ENCODE measurements at regions not wholly inside any gene's neighbourhood (a gene's known extent, or its start where the extent isn't known, plus 50 kb on each side); places are given as distances from the start of the nearest gene placed in this dataset.
"Not testable (repeated sequence)": the region's sequence is repeated elsewhere in the genome, so short reads cannot be mapped to it uniquely, and the experiment has no call there.

DNA sequence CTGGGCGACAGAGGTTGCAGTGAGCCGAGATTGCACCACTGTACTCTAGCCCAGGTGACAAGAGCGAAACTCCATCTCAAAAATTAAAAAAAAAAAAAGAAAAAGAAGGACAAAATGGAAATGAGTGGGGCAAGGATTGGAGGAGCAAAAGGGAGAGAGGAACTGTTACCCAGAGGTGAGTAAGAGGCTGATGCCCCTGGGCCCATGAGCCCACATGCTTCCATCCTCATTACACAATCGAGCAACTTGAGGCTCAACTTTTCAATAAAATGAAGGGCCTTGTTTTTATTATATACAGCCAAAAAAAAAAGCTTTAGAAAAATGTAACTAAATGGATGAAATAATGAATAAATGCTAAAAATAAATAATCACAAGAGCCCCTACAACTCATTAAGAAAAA is 91.7 kb upstream of the YWHAQ start:
- intact Hi-C loops (cut with DNase I) = no loop called here
- no peaks in the 10 kb centered on the region for H3K9me3 ChIP-seq
- DNase-seq (ENCODE audit: low spot score in 2 of 2) = no peak

DNA sequence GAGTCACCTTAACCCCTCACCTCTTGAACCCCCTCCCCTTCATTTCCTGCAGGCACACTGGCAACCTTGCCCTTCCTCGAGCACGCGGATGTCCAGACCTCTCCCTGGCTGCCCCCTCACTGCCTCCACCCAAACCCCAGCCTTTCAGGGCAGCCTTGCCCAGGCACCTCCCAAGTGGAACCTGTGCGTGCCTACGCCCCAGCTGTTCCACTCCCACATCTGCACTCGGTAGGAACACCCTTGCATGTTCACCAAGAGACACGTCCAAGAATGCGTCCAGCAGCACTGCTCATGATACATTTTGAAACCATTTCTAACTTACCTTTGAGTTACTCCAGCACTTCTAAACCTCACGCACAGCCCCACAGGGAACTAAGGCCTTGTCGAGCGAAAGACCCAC is 93.8 kb upstream of the YWHAQ start:
- no peaks in the 10 kb centered on the region for H3K4me1 ChIP-seq
- no peak overlapping the region for H3K4me3 ChIP-seq
- no peak for DNase-seq (ENCODE audit: low spot score in 2 of 2)
- no peaks in the 10 kb centered on the region for H3K36me3 ChIP-seq
- intact Hi-C loops (cut with DNase I) = no loop called here
- no peaks in the 10 kb centered on the region for H3K27me3 ChIP-seq
- H3K9me3 ChIP-seq = no peaks in the 10 kb centered on the region
- TF ChIP-seq, protein P1, sequence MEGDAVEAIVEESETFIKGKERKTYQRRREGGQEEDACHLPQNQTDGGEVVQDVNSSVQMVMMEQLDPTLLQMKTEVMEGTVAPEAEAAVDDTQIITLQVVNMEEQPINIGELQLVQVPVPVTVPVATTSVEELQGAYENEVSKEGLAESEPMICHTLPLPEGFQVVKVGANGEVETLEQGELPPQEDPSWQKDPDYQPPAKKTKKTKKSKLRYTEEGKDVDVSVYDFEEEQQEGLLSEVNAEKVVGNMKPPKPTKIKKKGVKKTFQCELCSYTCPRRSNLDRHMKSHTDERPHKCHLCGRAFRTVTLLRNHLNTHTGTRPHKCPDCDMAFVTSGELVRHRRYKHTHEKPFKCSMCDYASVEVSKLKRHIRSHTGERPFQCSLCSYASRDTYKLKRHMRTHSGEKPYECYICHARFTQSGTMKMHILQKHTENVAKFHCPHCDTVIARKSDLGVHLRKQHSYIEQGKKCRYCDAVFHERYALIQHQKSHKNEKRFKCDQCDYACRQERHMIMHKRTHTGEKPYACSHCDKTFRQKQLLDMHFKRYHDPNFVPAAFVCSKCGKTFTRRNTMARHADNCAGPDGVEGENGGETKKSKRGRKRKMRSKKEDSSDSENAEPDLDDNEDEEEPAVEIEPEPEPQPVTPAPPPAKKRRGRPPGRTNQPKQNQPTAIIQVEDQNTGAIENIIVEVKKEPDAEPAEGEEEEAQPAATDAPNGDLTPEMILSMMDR (IDR thresholded peaks at IDR 0.05) = no peak
- no peak overlapping the region for H3K27ac ChIP-seq

More for the DNA sequence above, 91.7 kb upstream of the YWHAQ start:
- Histone ChIP-seq H3K27me3 (no peaks in the 10 kb centered on the region), H3K4me1 (no peaks in the 10 kb centered on the region), H3K4me3 (no peak overlapping the region), H3K27ac (no peak overlapping the region), H3K36me3 (no peaks in the 10 kb centered on the region)
- TF ChIP-seq, protein P1 (IDR thresholded peaks at IDR 0.05) = no peak

DNA sequence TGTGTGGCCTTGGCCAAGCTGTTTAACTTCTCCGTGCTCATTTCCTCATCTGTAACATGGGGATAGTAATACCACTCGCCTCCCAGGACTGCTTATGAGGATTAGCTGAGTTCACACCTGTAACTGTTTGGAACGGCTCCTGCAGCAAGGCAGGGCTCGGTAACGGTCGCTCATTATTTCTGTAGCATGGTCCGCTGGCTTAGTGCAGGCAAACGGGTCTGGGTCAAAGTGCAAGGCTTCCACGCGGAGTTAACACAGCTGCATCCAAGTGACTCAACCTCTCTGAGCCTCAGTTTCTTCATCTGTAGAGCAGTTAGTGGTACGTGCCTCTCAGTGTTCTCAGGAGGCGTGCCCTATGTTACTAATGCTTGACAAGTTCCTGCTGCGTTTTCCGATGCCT is 94.3 kb upstream of the YWHAQ start:
- intact Hi-C loops (cut with DNase I) = no loop called here
- Histone ChIP-seq H3K4me1 (no peaks in the 10 kb centered on the region), H3K27ac (no peak overlapping the region), H3K27me3 (no peaks in the 10 kb centered on the region), H3K4me3 (no peak overlapping the region), H3K9me3 (no peaks in the 10 kb centered on the region), H3K36me3 (no peaks in the 10 kb centered on the region)
- TF ChIP-seq, protein P1 (IDR thresholded peaks at IDR 0.05) = no peak
- DNase-seq (ENCODE audit: low spot score in 2 of 2) = no peak

DNA sequence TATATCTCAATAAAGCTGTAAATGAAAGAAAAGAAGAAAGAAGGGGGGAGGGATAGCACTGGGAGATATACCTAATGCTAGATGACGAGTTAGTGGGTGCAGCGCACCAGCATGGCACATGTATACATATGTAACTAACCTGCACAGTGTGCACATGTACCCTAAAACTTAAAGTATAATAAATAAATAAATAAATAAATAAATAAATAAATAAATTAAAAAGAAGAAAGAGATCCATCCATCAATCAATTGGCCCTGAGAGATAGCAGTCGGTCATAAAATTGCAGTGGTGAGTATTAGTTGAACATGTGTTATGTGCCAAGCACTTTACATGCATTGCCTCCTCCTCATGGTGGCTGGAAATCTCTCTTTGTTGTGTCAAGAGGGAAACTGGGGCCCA is 95.2 kb upstream of the YWHAQ start:
- H3K4me1 ChIP-seq; H3K9me3 ChIP-seq; DNase-seq (ENCODE audit: low spot score in 2 of 2); intact Hi-C loops (cut with DNase I); H3K27me3 ChIP-seq; H3K36me3 ChIP-seq; H3K4me3 ChIP-seq; H3K27ac ChIP-seq: not testable (repeated sequence)

DNA sequence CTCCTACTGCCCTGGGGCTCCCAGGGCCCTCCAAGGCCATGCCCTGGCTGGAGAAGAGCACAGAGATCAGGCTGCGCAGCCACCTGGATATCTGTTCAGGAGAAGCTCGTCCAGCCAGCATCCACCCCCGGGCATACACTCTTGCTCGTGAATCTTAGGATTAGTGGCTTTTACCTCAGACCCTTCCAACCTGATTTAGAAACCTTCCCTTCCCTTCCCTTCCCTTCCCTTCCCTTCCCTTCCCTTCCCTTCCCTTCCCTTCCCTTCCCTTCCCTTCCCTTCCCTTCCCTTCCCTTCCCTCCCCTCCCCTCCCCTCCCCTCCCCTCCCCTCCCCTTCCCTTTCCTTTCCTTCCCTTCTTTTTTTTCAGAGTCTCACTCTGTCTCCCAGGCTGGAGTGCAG is 99.7 kb upstream of the YWHAQ start:
- H3K27me3 ChIP-seq; intact Hi-C loops (cut with DNase I); H3K4me3 ChIP-seq; H3K4me1 ChIP-seq; H3K27ac ChIP-seq; H3K36me3 ChIP-seq; DNase-seq (ENCODE audit: low spot score in 2 of 2): not testable (repeated sequence)
- peaks cover 0 to 21% of the 10 kb centered on the region in 2 donors for H3K9me3 ChIP-seq

DNA sequence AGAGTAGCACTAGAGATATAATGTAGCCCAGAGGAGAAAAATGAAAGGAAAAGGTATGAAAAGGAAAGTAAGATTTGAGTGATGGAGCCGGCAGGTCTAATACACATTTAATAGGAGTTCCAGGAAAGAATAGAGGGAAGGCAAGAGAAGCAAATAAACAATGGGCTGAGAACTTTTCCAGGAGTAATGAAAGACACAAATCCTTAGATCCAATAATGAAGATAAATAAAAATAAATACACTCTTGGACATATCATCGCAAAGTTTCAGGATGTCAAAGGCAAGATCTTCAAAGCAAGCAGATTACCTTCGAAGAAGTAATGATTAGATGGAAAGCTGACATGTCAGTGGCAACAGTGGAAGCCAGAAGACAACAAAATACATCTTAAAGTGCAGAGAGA is 102.0 kb upstream of the YWHAQ start:
- H3K27ac ChIP-seq = no peak overlapping the region
- no peak for DNase-seq (ENCODE audit: low spot score in 2 of 2)
- H3K27me3 ChIP-seq = no peaks in the 10 kb centered on the region
- peaks cover 0 to 21% of the 10 kb centered on the region in 2 donors for H3K9me3 ChIP-seq
- no peaks in the 10 kb centered on the region for H3K4me1 ChIP-seq
- H3K36me3 ChIP-seq = no peaks in the 10 kb centered on the region
- no peak overlapping the region for H3K4me3 ChIP-seq
- intact Hi-C loops (cut with DNase I) = no loop called here
- TF ChIP-seq, protein P1 (IDR thresholded peaks at IDR 0.05) = no peak

DNA sequence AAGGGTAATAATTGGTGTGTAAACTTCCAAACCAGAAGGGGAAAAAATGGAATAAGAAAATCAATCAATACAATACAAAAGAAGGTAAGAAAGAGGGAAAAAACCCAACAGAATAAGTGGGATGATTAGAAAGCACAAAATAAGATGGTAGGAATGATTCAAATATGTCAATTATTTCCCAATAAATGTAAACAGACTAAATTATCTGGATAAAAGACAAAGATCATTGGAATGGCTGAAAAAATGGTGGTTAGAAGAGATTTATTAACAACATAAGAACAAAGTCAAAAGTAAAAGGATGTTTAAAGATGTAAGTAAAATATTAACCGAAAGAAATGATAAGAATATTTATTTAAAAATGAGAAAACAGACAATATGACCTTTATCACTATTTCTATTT is 103.5 kb upstream of the YWHAQ start:
- no peaks in the 10 kb centered on the region for H3K36me3 ChIP-seq
- peaks cover 0 to 21% of the 10 kb centered on the region in 2 donors for H3K9me3 ChIP-seq
- H3K27ac ChIP-seq = no peak overlapping the region
- no peak overlapping the region for H3K4me3 ChIP-seq
- TF ChIP-seq, protein P1 (IDR thresholded peaks at IDR 0.05) = no peak
- no peaks in the 10 kb centered on the region for H3K27me3 ChIP-seq
- DNase-seq (ENCODE audit: low spot score in 2 of 2) = no peak
- intact Hi-C loops (cut with DNase I) = no loop called here
- peaks cover 0 to 5% of the 10 kb centered on the region in 2 donors for H3K4me1 ChIP-seq
